ENCODE measurements at regions not wholly inside any gene's neighbourhood (a gene's known extent, or its start where the extent isn't known, plus 50 kb on each side); places are given as distances from the start of the nearest gene placed in this dataset.

DNA sequence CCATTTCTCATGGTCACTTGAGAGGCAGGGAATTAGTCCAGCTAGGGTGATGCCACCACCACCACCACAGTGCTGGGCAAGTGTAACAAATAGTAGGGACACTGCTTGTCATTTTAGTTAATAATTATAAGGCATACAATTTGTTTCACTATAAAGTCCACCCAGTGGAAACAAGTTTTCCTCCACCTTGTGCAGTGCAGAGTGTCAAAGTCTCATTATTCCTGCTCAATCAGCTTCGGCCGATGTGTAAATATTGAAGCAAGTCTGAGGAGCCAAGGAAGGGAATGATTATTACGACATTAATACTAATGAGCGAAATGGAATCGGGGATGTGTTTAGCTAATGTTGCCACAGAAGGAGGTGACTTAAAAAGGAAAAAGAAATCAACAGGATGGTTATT is 340.4 kb downstream of the NKX6-1 start:
- H3K27me3 ChIP-seq, result peaks cover 0 to 10% (median 0%) of the 10 kb centered on the region in 3 donors
- intact Hi-C loops (cut with DNase I), result no loop called here
- H3K9me3 ChIP-seq, result no peaks in the 10 kb centered on the region
- 58 to 82% methylated on average over 5 of the region's 5 CpGs for WGBS, 2 donors
- no peak for TF ChIP-seq POLR2AphosphoS5 (IDR thresholded peaks at IDR 0.05)
- TF ChIP-seq EP300 (IDR thresholded peaks at IDR 0.05), result no peak
- TF ChIP-seq, protein P1, sequence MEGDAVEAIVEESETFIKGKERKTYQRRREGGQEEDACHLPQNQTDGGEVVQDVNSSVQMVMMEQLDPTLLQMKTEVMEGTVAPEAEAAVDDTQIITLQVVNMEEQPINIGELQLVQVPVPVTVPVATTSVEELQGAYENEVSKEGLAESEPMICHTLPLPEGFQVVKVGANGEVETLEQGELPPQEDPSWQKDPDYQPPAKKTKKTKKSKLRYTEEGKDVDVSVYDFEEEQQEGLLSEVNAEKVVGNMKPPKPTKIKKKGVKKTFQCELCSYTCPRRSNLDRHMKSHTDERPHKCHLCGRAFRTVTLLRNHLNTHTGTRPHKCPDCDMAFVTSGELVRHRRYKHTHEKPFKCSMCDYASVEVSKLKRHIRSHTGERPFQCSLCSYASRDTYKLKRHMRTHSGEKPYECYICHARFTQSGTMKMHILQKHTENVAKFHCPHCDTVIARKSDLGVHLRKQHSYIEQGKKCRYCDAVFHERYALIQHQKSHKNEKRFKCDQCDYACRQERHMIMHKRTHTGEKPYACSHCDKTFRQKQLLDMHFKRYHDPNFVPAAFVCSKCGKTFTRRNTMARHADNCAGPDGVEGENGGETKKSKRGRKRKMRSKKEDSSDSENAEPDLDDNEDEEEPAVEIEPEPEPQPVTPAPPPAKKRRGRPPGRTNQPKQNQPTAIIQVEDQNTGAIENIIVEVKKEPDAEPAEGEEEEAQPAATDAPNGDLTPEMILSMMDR (IDR thresholded peaks at IDR 0.05), result no peak
- no peak for TF ChIP-seq POLR2A (IDR thresholded peaks at IDR 0.05)
- peak overlapping the region in 1 of 4 donors; percentile 59 for H3K27ac ChIP-seq
- no peak overlapping the region for H3K4me3 ChIP-seq
- no peak for DNase-seq
- no peaks in the 10 kb centered on the region for H3K4me1 ChIP-seq
- no peaks in the 10 kb centered on the region for H3K36me3 ChIP-seq

DNA sequence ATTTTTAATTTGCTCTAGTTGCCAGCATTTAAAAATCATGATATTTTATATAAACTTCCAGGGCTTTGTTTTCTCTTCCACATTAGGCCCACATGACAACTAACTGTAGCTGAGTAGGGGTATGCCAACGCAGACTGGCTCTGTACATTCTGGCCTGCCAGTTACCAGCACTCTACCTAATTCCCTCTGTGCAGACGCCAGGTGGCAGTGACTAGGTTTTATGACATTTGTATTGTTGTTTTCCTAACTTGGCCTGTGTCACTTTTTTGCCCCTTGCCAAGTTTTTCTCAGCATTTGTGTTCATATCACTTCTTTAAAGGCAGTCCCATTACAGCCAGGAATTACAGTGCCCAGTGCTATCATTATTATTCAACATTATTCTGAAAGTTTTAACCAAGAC is 347.5 kb downstream of the NKX6-1 start:
- DNase-seq, result no peak
- intact Hi-C loops (cut with DNase I), result no loop called here
- WGBS, 2 donors, result 18 to 56% methylated on average over 2 of the region's 2 CpGs
- H3K27ac ChIP-seq, result no peak overlapping the region
- no peaks in the 10 kb centered on the region for H3K27me3 ChIP-seq
- no peaks in the 10 kb centered on the region for H3K9me3 ChIP-seq
- H3K4me1 ChIP-seq, result no peaks in the 10 kb centered on the region
- H3K36me3 ChIP-seq, result no peaks in the 10 kb centered on the region
- TF ChIP-seq POLR2A (IDR thresholded peaks at IDR 0.05) (no peak), EP300 (IDR thresholded peaks at IDR 0.05) (no peak)
- TF ChIP-seq, protein P1 (IDR thresholded peaks at IDR 0.05), result no peak
- H3K4me3 ChIP-seq, result no peak overlapping the region

DNA sequence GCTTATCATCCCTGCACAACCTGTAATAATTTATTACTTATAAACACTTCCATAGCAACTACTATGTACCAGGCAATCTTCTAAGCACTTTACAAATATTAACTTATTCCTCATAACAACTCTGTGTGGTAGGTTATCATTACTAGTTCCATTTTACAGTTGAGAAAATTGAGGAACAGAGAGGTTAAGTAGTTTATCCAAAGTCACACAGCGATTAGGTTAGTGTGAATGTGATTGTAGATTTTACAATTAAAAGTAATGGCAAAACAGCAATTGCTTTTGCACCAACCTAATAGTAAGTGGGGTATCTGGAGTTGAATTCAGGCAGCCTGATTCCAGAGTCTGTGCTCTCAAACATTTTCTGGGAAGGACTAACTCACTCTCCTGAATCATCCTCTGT is 348.9 kb downstream of the NKX6-1 start:
- no peak for DNase-seq
- Histone ChIP-seq H3K4me1 (no peaks in the 10 kb centered on the region), H3K36me3 (no peaks in the 10 kb centered on the region), H3K9me3 (no peaks in the 10 kb centered on the region), H3K4me3 (no peak overlapping the region), H3K27me3 (no peaks in the 10 kb centered on the region), H3K27ac (no peak overlapping the region)
- intact Hi-C loops (cut with DNase I), result no loop called here
- 92 to 93% methylated on average over 1 of the region's 1 CpG for WGBS, 2 donors
- TF ChIP-seq EP300 (IDR thresholded peaks at IDR 0.05), result no peak
- no peak for TF ChIP-seq POLR2A (IDR thresholded peaks at IDR 0.05)
- TF ChIP-seq POLR2AphosphoS5 (IDR thresholded peaks at IDR 0.05), result no peak
- TF ChIP-seq, protein P1 (IDR thresholded peaks at IDR 0.05), result no peak

DNA sequence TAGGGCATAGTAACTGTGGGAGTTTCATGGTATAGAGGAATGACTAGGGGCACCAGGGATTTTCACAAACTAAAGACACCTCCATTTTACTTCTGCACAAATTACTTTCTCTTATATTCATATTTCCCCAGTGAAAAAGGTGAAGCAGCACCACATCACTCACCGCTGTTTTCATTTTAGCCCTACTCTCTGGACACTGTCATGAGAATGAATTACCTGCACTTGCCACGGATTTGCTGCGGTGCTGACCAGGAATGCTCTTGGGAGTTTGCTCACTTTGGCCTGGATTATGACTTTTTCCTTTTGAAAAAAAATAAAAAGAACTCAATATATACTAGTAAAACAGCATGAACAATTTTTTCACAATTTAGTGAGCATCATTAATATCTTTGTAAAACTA is 351.3 kb downstream of the NKX6-1 start:
- intact Hi-C loops (cut with DNase I), result no loop called here
- Histone ChIP-seq H3K36me3 (no peaks in the 10 kb centered on the region), H3K27me3 (no peaks in the 10 kb centered on the region), H3K27ac (no peak overlapping the region), H3K4me3 (no peak overlapping the region), H3K4me1 (no peaks in the 10 kb centered on the region), H3K9me3 (no peaks in the 10 kb centered on the region)
- TF ChIP-seq POLR2AphosphoS5 (IDR thresholded peaks at IDR 0.05) (no peak), EP300 (IDR thresholded peaks at IDR 0.05) (no peak), POLR2A (IDR thresholded peaks at IDR 0.05) (no peak)
- TF ChIP-seq, protein P1 (IDR thresholded peaks at IDR 0.05), result no peak
- DNase-seq, result no peak
- WGBS, 2 donors, result 89 to 94% methylated on average over 3 of the region's 3 CpGs

DNA sequence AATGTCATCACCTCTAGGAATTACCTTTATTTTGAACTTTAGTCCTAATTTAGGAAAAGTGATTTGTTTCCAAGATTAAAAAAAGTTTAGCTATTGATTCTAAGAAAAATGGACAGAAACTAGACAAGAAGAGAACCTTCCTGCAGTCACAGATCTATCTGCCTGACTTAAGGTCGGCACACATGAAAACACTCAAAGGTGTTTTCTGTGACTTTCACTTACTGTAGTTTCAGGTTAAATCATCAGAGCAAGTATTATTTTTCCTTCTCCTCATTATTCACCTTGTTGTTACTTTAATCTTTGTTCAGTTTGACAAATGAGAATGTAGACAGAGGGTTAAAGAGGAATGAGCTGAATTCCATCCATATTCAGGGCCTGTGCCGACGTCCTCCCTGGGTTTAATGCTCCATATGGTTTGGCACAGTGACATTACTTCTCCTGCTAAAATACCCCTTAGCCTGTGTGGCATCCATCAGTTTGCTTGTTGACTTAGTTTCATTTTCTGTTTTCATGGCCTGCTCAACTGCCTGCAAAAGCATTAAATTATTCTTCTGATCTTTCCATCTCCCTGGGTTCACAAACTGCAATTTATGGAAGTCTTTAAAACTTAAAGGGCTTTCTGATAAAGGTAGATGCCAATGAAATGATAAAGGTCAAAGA is 352.7 kb downstream of the NKX6-1 start:
- DNase-seq, result no peak
- Histone ChIP-seq H3K9me3 (no peaks in the 10 kb centered on the region), H3K36me3 (no peaks in the 10 kb centered on the region), H3K4me1 (no peaks in the 10 kb centered on the region), H3K4me3 (no peak overlapping the region), H3K27ac (no peak overlapping the region), H3K27me3 (no peaks in the 10 kb centered on the region)
- intact Hi-C loops (cut with DNase I), result no loop called here
- 55 to 59% methylated on average over 3 of the region's 3 CpGs for WGBS, 2 donors
- TF ChIP-seq, protein P1 (IDR thresholded peaks at IDR 0.05), result no peak
- TF ChIP-seq POLR2AphosphoS5 (IDR thresholded peaks at IDR 0.05) (no peak), POLR2A (IDR thresholded peaks at IDR 0.05) (no peak), EP300 (IDR thresholded peaks at IDR 0.05) (no peak)
